Activated T-cell treated with anti-CD3 and anti-CD28 coated beads for 1 hour (primary cell): ENCODE measurements at regions not wholly inside any gene's neighbourhood (a gene's known extent, or its start where the extent isn't known, plus 50 kb on each side); places are given as distances from the start of the nearest gene placed in this dataset.

ENCODE experiments used
- DNase-seq: peaks from one replicate; pipeline ENCODE4 v3.0.0-alpha.2; 2020; ENCODE audit warnings: low read depth

DNA sequence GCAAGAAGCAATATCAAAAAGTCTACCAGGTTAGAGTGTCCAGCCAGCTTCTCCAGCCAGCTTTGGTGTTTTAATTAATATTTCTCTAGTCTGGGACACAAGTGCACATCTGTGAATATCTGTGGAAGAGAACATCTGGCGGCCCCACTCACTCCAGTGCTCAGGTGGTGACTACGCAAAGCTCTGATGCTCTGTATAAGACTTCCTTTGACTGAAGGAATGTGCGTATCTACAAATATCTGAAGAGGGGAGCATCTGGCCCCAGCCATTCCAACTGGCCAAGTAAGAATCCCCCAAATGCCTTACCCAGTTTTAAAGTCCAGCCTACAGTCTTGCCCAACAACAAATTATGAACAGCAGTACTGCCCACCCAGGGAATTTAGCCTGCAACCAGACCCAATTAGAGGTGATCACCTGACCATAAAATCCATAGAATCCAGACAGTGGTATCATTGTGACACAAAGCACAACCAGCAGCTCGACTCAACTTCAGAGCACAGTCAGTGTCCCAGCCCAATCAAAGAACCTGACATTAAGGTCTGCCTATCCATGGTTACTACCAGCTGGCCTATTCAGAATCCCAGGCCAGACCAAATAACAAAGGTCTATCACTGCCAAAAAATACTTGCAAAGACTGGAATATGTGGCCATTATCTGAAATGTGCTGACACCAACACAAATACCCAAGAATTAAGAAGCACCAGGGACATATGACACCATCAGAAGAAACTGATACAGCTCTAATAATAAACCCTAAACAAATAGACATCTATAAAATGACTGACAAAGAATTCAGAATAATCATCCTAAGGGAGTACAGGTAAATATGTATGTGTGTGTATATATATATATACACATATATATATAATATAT, 76.1 kb upstream of the MANEA start:
- no peak for DNase-seq

DNA sequence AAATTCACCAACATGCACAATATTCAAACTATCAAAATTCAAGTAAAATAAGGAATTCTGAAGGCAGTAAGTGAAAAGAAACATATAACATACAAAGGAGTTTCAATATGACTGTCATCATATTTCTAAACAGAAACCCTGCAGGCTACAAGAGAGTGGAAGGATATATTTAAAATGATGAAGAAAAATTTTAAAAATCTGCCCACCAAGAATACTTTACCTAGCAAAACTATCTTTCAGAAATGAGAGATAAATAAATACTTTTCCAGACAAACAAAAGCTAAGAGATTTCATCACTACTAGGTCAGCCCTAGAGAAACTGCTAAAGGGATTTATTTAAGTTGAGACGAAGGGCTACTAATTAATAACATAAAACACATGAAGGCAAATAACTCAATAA, 73.8 kb upstream of the MANEA start:
- no peak for DNase-seq

DNA sequence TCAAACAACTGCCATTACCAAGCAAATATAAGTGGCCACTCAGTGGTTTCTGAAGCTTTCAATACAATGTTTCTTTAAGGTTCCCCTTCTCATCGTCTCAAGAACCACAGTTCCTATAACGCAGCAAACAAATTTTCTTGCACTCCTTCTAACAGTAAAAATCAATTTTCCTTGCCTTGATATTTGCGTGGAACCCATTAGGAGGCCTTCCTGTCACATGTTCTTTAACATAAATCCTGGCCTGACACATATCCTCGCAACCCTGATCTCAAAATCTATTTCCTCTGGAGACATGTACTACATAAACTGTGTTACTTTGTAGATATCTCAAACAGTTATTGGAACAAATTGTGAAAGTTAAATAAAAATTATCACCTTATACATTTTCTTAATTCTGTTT, 65.9 kb upstream of the MANEA start:
- DNase-seq: no peak

DNA sequence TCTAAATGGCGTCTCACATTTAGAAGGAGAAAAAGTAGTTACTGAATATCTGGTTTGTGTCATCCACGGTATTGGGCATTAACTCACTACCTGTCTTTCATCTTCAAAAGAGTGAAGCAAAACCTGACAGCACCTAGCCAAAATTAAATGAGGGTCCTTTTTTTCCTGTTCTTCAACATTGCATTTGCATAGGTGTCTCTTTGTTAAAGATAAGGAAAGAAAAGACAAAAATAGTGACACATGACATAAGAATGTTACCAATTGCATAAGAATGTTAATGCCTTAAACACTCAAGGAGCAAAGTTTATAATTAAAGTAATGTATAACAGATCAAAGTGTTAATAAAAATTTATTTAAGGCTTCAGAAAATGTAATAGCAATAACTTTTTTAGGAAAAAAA, 61.4 kb upstream of the MANEA start:
- no peak for DNase-seq

GRCh38 chr6:95517004-95517403, 60.3 kb upstream of the MANEA start:
- DNase-seq: no peak

DNA sequence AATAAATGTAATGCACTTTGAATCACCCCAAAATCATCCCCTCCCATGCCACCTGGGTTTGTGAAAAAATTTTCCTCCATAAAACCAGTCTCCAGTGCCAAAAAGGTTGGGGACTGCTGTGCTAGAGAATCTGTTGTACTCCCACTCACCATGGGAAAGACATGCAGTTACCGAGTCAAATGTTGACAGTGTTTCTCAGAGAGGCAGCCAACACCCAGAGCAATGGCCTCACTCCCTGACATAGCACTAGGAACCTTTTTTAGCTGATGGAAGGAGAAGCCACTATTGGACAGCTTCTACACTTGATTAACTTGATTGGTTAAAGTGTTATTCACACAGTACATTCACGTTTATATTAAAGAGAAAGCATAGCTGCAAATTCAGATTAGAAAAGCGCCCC, 59.8 kb upstream of the MANEA start:
- DNase-seq: no peak

GRCh38 chr6:95518630-95519227, 58.6 kb upstream of the MANEA start:
- DNase-seq: no peak

DNA sequence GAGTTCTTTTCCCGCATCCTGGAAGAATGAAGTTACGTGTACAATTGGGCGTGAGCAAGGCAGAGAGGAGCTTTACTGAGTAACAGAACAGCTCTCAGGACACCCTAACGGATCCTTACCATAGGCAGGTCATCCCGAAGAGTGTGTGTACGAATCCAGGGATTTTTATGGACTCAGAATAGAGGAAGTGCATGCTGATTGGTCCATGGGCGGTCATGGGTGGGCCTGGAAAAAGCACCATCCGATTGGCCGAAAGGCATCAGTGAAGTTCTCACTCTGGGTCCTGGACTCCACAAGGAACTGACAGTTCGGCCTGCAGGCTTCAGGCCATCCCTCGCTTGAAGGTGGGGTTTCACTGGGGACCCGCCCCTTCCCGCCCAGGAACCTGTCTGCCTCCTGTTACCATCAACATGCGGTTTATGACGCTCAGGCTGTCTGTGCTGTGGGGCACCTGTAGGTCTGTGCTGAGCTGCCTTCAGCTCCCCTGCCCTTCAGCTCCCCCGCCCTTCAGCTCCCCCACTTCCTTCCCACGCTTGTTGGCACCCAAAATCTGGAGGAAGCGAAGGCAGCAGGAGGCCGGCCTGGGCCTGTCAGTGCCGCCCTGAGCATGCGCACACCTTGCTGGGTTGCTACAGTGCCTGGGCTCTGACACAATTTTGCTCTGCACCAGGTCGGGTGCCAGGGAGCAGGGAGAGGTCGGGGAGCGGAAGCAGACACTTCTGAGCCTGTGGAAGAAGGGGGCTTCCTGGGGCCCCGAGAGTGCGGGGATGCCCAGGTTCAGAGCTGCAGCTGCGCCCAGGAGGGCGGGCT, 57.9 kb upstream of the MANEA start:
- DNase-seq: no peak

- DNase-seq: no peak
These were observed 56.2 kb upstream of the MANEA start for GRCh38 chr6:95521181-95521580.
